ENCODE measurements at regions not wholly inside any gene's neighbourhood (a gene's known extent, or its start where the extent isn't known, plus 50 kb on each side); places are given as distances from the start of the nearest gene placed in this dataset.

GRCh38 chr3:106276151-106276550, 407.3 kb upstream of the CBLB start:
- H3K36me3 ChIP-seq (ENCODE audit: insufficient read depth, low read length), result no peaks in the 10 kb centered on the region
- TF ChIP-seq CTCF (IDR thresholded peaks at IDR 0.05; ENCODE audit: low read length) (no peak), EZH2 (IDR thresholded peaks at IDR 0.05; ENCODE audit: borderline replicate concordance, low read length) (no peak)
- H3K9ac ChIP-seq (ENCODE audit: low read length), result no peak overlapping the region
- no peaks in the 10 kb centered on the region for H3F3A ChIP-seq (ENCODE audit: insufficient read depth, low read length)
- no peaks in the 10 kb centered on the region for H3K9me3 ChIP-seq (ENCODE audit: low read length)
- no peak overlapping the region for H2AFZ ChIP-seq (ENCODE audit: low read length)
- no peaks in the 10 kb centered on the region for H3K27me3 ChIP-seq (ENCODE audit: insufficient read depth, low read length)
- H3K4me2 ChIP-seq (ENCODE audit: low read length), result no peak overlapping the region
- H3K27ac ChIP-seq (ENCODE audit: low read depth, low read length, poor library complexity, severe bottlenecking), result no peak overlapping the region
- no peak overlapping the region for H3K4me3 ChIP-seq (ENCODE audit: low read depth, low read length, poor library complexity, severe bottlenecking)
- no peaks in the 10 kb centered on the region for H3K9me2 ChIP-seq (ENCODE audit: low read depth, low read length)
- H4K20me1 ChIP-seq (ENCODE audit: insufficient read depth, low read length), result no peaks in the 10 kb centered on the region
- no peaks in the 10 kb centered on the region for H3K79me2 ChIP-seq (ENCODE audit: insufficient read depth, low read length)
- no peaks in the 10 kb centered on the region for H3K4me1 ChIP-seq (ENCODE audit: insufficient read depth, low read length, severe bottlenecking)

- Histone ChIP-seq H3K9ac (ENCODE audit: low read length) (no peak overlapping the region), H3K9me2 (ENCODE audit: low read depth, low read length) (no peaks in the 10 kb centered on the region), H3K4me3 (ENCODE audit: low read depth, low read length, poor library complexity, severe bottlenecking) (no peak overlapping the region), H3K9me3 (ENCODE audit: low read length) (no peaks in the 10 kb centered on the region), H3K27me3 (ENCODE audit: insufficient read depth, low read length) (no peaks in the 10 kb centered on the region), H3K27ac (ENCODE audit: low read depth, low read length, poor library complexity, severe bottlenecking) (no peak overlapping the region), H3K79me2 (ENCODE audit: insufficient read depth, low read length) (no peaks in the 10 kb centered on the region), H3K4me2 (ENCODE audit: low read length) (no peak overlapping the region), H3K36me3 (ENCODE audit: insufficient read depth, low read length) (no peaks in the 10 kb centered on the region), H2AFZ (ENCODE audit: low read length) (no peak overlapping the region), H3F3A (ENCODE audit: insufficient read depth, low read length) (no peaks in the 10 kb centered on the region), H4K20me1 (ENCODE audit: insufficient read depth, low read length) (no peaks in the 10 kb centered on the region), H3K4me1 (ENCODE audit: insufficient read depth, low read length, severe bottlenecking) (no peaks in the 10 kb centered on the region)
- TF ChIP-seq CTCF (IDR thresholded peaks at IDR 0.05; ENCODE audit: low read length), result no peak
- no peak for TF ChIP-seq EZH2 (IDR thresholded peaks at IDR 0.05; ENCODE audit: borderline replicate concordance, low read length)
These were observed 408.2 kb upstream of the CBLB start for GRCh38 chr3:106276755-106277612.

DNA sequence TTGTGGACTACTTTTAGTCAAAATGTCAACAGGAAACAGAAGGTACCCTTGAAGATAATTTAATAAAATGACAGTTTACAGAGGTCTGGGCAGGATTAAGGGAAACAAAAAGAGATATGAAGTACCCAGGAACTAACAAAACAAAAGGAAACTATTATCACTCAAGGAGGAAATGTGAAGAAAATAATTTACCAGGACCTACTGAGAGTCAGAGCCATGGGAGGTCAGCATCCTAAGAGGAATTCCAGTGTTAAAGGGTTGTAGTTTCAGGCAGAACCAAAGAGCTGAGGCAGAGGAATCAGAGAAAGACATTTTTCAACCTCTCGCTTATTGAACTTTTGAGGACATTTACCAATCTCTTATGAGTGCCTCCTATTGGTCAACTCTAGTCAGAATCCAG, 408.9 kb upstream of the CBLB start:
- H3K4me2 ChIP-seq (ENCODE audit: low read length), result no peak overlapping the region
- H3K79me2 ChIP-seq (ENCODE audit: insufficient read depth, low read length), result no peaks in the 10 kb centered on the region
- H2AFZ ChIP-seq (ENCODE audit: low read length), result no peak overlapping the region
- H3K4me1 ChIP-seq (ENCODE audit: insufficient read depth, low read length, severe bottlenecking), result no peaks in the 10 kb centered on the region
- H3K36me3 ChIP-seq (ENCODE audit: insufficient read depth, low read length), result no peaks in the 10 kb centered on the region
- H4K20me1 ChIP-seq (ENCODE audit: insufficient read depth, low read length), result no peaks in the 10 kb centered on the region
- TF ChIP-seq EZH2 (IDR thresholded peaks at IDR 0.05; ENCODE audit: borderline replicate concordance, low read length) (no peak), CTCF (IDR thresholded peaks at IDR 0.05; ENCODE audit: low read length) (no peak)
- H3K9ac ChIP-seq (ENCODE audit: low read length), result no peak overlapping the region
- H3F3A ChIP-seq (ENCODE audit: insufficient read depth, low read length), result no peaks in the 10 kb centered on the region
- no peak overlapping the region for H3K4me3 ChIP-seq (ENCODE audit: low read depth, low read length, poor library complexity, severe bottlenecking)
- no peaks in the 10 kb centered on the region for H3K27me3 ChIP-seq (ENCODE audit: insufficient read depth, low read length)
- H3K27ac ChIP-seq (ENCODE audit: low read depth, low read length, poor library complexity, severe bottlenecking), result no peak overlapping the region
- H3K9me2 ChIP-seq (ENCODE audit: low read depth, low read length), result no peaks in the 10 kb centered on the region
- no peaks in the 10 kb centered on the region for H3K9me3 ChIP-seq (ENCODE audit: low read length)

All from OCI-LY1 (cell line).